Ascending aorta (tissue), 2 donors: ENCODE measurements at regions not wholly inside any gene's neighbourhood (a gene's known extent, or its start where the extent isn't known, plus 50 kb on each side); places are given as distances from the start of the nearest gene placed in this dataset.

Experiments used
- DNase-seq, 2 donors: peaks; one replicate each; pipeline ENCODE4 v3.0.0-alpha.2; 2019; ENCODE audit warnings: low spot score in 2 of 2
- H3K27ac ChIP-seq, 2 donors: fragments of 200-600 bp; sonication (generic); one replicate each; pipeline ENCODE4 v1.5.1; 2016 to 2017; ENCODE audit warnings: mild to moderate bottlenecking in 1 of 2
- H3K27me3 ChIP-seq: fragments of 200-600 bp; sonication (generic); one replicate; pipeline ENCODE4 v1.5.1; 2017
- H3K36me3 ChIP-seq, 2 donors: fragments of 200-600 bp; sonication (generic); one replicate each; pipeline ENCODE4 v1.5.1; 2016
- H3K4me1 ChIP-seq, 2 donors: fragments of 200-600 bp; sonication (generic); one replicate each; pipeline ENCODE4 v1.5.1; 2016 to 2017; ENCODE audit warnings: mild to moderate bottlenecking in 1 of 2
- H3K4me3 ChIP-seq, 2 donors: fragments of 200-600 bp; sonication (generic); one replicate each; pipeline ENCODE4 v1.5.1; 2016 to 2017; ENCODE audit warnings: mild to moderate bottlenecking in 1 of 2
- H3K9me3 ChIP-seq, 2 donors: fragments of 200-600 bp; sonication (generic); one replicate each; pipeline ENCODE4 v1.5.1; 2016
- intact Hi-C: fragments of 100-400 bp; cut with DNase I; formaldehyde crosslinking; loops from one replicate; pipeline ENCODE4 v1.15.1; 2023
- TF ChIP-seq, protein P1 (sequence below), 3 experiments: fragments of 200-600 bp in 2 of 3; fragments of 450-650 bp in 1 of 3; sonication (generic) in 2 of 3; IDR thresholded peaks; one replicate each; pipeline ENCODE4 v1.5.1; 2016 to 2019; ENCODE audit warnings: antibody characterized with exemption in 3 of 3, mild to moderate bottlenecking in 1 of 3, moderate library complexity in 1 of 3

DNA sequence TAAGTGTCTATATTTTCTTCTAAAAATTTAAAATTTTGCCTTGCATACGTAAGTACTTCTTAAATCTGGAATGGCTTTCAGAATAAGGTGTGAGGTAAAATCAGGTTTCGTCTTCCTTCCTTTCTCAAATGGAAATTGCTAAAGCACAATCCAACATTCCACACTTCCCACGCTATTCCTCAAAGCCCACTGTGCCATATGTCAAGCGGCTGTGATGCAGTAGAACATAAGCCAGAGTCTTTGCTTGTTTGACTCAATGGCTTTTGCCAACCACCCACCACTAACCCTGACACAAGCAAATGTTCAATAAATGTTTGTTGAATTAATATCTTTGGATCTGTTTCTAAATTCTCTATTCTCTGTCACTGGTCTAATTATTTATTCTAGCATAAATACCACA, 1199.7 kb upstream of the TENM3 start:
- DNase-seq = no peak
- Histone ChIP-seq H3K4me1 (no peaks in the 10 kb centered on the region), H3K36me3 (no peaks in the 10 kb centered on the region), H3K4me3 (no peak overlapping the region), H3K27ac (no peak overlapping the region), H3K9me3 (no peaks in the 10 kb centered on the region), H3K27me3 (no peaks in the 10 kb centered on the region)
- TF ChIP-seq, protein P1, sequence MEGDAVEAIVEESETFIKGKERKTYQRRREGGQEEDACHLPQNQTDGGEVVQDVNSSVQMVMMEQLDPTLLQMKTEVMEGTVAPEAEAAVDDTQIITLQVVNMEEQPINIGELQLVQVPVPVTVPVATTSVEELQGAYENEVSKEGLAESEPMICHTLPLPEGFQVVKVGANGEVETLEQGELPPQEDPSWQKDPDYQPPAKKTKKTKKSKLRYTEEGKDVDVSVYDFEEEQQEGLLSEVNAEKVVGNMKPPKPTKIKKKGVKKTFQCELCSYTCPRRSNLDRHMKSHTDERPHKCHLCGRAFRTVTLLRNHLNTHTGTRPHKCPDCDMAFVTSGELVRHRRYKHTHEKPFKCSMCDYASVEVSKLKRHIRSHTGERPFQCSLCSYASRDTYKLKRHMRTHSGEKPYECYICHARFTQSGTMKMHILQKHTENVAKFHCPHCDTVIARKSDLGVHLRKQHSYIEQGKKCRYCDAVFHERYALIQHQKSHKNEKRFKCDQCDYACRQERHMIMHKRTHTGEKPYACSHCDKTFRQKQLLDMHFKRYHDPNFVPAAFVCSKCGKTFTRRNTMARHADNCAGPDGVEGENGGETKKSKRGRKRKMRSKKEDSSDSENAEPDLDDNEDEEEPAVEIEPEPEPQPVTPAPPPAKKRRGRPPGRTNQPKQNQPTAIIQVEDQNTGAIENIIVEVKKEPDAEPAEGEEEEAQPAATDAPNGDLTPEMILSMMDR (IDR thresholded peaks at IDR 0.05) = no peak
- intact Hi-C loops = no loop called here

DNA sequence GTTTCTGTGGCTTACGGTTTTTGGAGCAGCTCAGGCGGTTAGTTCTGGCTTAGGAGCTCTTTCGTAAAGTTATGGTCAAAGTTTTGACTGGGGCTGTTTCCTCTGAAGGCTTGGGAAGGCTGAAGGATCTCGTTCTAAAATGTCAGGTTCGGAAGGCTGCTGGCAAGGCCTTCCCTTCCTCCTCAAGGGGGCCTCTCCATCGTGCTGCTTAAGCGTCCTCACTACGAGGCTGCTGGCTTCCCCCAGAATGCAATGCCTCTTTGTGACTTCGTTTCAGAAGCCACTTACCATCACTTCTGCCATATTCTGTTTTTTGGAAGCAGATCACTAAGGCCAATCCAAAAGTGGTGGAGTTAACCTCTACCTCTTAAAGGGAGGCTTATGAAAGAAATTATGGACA, 1196.4 kb upstream of the TENM3 start:
- no peaks in the 10 kb centered on the region for H3K27me3 ChIP-seq
- H3K9me3 ChIP-seq = no peaks in the 10 kb centered on the region
- no peak overlapping the region for H3K27ac ChIP-seq
- no peaks in the 10 kb centered on the region for H3K36me3 ChIP-seq
- TF ChIP-seq, protein P1 (IDR thresholded peaks at IDR 0.05) = no peak
- DNase-seq = no peak
- no peaks in the 10 kb centered on the region for H3K4me1 ChIP-seq
- H3K4me3 ChIP-seq = no peak overlapping the region
- intact Hi-C loops = no loop called here

DNA sequence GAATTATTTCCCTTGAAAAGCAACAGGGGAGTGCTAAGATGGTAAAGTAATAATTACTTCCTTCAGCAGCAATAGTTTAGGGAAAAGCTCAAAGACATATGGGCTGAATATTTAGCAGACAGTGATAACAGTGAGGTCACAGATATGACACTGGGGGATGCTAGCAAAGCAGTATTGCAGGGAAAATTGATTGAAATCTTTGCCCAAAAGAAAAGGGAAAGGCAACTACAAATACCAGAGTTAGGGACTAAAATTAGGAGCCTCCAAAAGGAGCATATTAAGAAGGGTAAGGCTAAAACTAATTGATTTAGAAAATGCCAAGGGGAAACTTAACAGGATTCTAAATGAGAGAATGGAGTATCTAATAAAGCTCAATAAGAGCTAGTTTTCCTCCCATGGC, 1191.3 kb upstream of the TENM3 start:
- Histone ChIP-seq H3K36me3 (no peaks in the 10 kb centered on the region), H3K4me1 (no peaks in the 10 kb centered on the region), H3K27me3 (no peaks in the 10 kb centered on the region), H3K9me3 (no peaks in the 10 kb centered on the region), H3K27ac (no peak overlapping the region), H3K4me3 (no peak overlapping the region)
- DNase-seq = no peak
- intact Hi-C loops = no loop called here
- TF ChIP-seq, protein P1 (IDR thresholded peaks at IDR 0.05) = no peak

DNA sequence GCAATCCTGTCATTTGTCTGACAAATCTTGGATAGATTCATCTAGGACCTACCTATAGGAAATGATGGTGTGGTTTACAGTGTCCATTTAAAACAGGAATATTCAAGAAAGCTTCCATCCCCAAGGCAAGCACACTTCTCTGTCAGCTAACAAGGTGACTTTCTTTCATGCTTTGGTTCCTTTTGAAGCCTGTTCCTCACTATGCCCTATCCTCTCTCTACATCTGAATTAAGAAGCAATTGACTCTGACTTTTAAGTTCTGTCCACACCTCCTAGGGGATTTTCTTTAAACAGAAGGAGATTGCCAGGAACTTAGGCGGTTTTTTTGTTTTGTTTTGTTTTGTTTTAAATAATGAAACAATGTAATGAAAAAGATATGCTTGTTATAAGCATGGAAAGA, 1181.4 kb upstream of the TENM3 start:
- H3K27me3 ChIP-seq = no peaks in the 10 kb centered on the region
- TF ChIP-seq, protein P1 (IDR thresholded peaks at IDR 0.05) = no peak
- intact Hi-C loops = no loop called here

DNA sequence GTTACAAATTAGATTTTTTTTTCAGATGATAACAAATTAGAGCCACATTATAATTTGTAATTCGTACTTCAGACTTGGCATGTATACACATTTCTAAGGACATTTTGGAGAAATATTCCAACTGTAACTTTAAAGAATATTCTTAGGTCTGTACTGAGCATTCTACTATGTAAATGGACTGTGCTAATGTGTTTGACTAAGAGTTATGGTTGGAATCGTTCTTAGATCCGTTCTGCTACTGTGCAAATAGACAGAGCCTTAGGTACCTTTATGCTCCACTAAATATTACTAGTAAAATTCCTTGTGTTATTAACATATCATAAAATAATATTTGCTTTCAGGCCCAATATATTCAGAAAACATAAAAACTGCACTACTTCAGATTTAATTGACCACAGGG, 1180.0 kb upstream of the TENM3 start:
- no peak overlapping the region for H3K4me3 ChIP-seq
- intact Hi-C loops = no loop called here
- no peaks in the 10 kb centered on the region for H3K9me3 ChIP-seq
- no peaks in the 10 kb centered on the region for H3K4me1 ChIP-seq
- TF ChIP-seq, protein P1 (IDR thresholded peaks at IDR 0.05) = no peak
- no peak for DNase-seq
- H3K27me3 ChIP-seq = no peaks in the 10 kb centered on the region
- H3K27ac ChIP-seq = no peak overlapping the region
- H3K36me3 ChIP-seq = no peaks in the 10 kb centered on the region

More for the DNA sequence above, 1181.4 kb upstream of the TENM3 start:
- Histone ChIP-seq H3K27ac (no peak overlapping the region), H3K4me3 (no peak overlapping the region), H3K36me3 (no peaks in the 10 kb centered on the region), H3K9me3 (no peaks in the 10 kb centered on the region), H3K4me1 (no peaks in the 10 kb centered on the region)
- no peak for DNase-seq

DNA sequence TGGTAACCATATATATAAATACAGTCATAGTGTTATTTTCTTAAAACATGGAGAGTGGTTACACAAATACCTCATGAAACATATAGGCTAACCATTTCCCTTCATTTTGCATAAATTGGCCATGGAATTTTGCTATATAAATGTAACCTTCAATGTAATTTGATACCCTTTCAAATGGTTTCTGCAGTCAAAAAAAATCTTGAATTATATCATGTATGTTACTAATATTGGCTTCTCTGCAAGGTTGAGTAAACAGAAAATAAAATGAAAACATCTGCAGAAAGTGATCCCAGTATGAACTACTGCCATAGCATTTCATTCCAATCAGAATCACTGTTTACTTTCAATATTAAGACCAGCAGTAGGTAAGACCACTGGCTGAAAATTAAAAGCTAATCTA, 1165.9 kb upstream of the TENM3 start:
- H3K27me3 ChIP-seq = no peaks in the 10 kb centered on the region
- H3K4me3 ChIP-seq = no peak overlapping the region
- DNase-seq = no peak
- H3K27ac ChIP-seq = no peak overlapping the region
- intact Hi-C loops = no loop called here
- no peaks in the 10 kb centered on the region for H3K36me3 ChIP-seq
- no peaks in the 10 kb centered on the region for H3K9me3 ChIP-seq
- no peaks in the 10 kb centered on the region for H3K4me1 ChIP-seq
- TF ChIP-seq, protein P1 (IDR thresholded peaks at IDR 0.05) = no peak
